B cell (primary cell): ENCODE measurements at regions not wholly inside any gene's neighbourhood (a gene's known extent, or its start where the extent isn't known, plus 50 kb on each side); places are given as distances from the start of the nearest gene placed in this dataset.

Experiments
- EZH2 ChIP-seq: IDR thresholded peaks from 2 replicates; pipeline ENCODE4 v1.6.1; 2012; ENCODE audit warnings: borderline replicate concordance, low read depth, mild to moderate bottlenecking, moderate library complexity, low read length; ENCODE audit not compliant: insufficient read depth, poor library complexity, severe bottlenecking
- TF ChIP-seq, protein P1 (sequence below): fragments of 200-600 bp; IDR thresholded peaks from one replicate; pipeline ENCODE4 v1.8.0; 2022; ENCODE audit warnings: antibody characterized with exemption, mild to moderate bottlenecking

GRCh38 chr13:87999240-87999700 lies 328.1 kb downstream of the SLITRK5 start:
- TF ChIP-seq, protein P1, sequence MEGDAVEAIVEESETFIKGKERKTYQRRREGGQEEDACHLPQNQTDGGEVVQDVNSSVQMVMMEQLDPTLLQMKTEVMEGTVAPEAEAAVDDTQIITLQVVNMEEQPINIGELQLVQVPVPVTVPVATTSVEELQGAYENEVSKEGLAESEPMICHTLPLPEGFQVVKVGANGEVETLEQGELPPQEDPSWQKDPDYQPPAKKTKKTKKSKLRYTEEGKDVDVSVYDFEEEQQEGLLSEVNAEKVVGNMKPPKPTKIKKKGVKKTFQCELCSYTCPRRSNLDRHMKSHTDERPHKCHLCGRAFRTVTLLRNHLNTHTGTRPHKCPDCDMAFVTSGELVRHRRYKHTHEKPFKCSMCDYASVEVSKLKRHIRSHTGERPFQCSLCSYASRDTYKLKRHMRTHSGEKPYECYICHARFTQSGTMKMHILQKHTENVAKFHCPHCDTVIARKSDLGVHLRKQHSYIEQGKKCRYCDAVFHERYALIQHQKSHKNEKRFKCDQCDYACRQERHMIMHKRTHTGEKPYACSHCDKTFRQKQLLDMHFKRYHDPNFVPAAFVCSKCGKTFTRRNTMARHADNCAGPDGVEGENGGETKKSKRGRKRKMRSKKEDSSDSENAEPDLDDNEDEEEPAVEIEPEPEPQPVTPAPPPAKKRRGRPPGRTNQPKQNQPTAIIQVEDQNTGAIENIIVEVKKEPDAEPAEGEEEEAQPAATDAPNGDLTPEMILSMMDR, result no peak
- no peak for TF ChIP-seq EZH2
